ENCODE measurements at regions not wholly inside any gene's neighbourhood (a gene's known extent, or its start where the extent isn't known, plus 50 kb on each side); places are given as distances from the start of the nearest gene placed in this dataset.

- no peak for TF ChIP-seq CTCF (conservative IDR thresholded peaks at IDR 0.05; ENCODE audit: low read length)
- TF ChIP-seq EZH2phosphoT487 (IDR thresholded peaks at IDR 0.05; ENCODE audit: borderline replicate concordance, low read depth, low read length): no peak
Measured at GRCh38 chr1:79959635-79960034, 953.1 kb upstream of the ADGRL4 start.
